ENCODE measurements at regions not wholly inside any gene's neighbourhood (a gene's known extent, or its start where the extent isn't known, plus 50 kb on each side); places are given as distances from the start of the nearest gene placed in this dataset.

DNA sequence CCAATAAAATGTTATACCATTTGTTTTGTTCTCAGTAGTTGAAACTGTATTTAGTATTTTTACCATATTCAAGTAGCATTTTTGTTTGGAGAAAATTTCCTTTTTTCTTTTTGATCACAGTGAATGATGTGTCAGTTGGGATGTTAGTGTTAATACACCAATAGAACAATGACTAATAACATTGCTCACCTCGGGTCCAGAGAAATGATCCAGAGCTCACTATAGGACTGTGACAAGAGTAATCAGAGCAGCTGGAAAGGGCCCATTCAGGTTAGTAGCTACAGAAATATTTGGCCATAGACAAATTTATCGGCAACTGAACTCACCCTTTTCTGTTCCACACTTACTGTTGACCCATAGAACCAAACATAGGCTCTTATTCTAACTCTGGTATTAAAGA is 989.2 kb downstream of the TLE4 start:
- TF ChIP-seq, protein P1, sequence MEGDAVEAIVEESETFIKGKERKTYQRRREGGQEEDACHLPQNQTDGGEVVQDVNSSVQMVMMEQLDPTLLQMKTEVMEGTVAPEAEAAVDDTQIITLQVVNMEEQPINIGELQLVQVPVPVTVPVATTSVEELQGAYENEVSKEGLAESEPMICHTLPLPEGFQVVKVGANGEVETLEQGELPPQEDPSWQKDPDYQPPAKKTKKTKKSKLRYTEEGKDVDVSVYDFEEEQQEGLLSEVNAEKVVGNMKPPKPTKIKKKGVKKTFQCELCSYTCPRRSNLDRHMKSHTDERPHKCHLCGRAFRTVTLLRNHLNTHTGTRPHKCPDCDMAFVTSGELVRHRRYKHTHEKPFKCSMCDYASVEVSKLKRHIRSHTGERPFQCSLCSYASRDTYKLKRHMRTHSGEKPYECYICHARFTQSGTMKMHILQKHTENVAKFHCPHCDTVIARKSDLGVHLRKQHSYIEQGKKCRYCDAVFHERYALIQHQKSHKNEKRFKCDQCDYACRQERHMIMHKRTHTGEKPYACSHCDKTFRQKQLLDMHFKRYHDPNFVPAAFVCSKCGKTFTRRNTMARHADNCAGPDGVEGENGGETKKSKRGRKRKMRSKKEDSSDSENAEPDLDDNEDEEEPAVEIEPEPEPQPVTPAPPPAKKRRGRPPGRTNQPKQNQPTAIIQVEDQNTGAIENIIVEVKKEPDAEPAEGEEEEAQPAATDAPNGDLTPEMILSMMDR (IDR thresholded peaks at IDR 0.05; ENCODE audit: low read depth, low read length): no peak
- TF ChIP-seq POLR2A (IDR thresholded peaks at IDR 0.05; ENCODE audit: extremely low read depth, insufficient read length): no peak
- TF ChIP-seq, protein P2, sequence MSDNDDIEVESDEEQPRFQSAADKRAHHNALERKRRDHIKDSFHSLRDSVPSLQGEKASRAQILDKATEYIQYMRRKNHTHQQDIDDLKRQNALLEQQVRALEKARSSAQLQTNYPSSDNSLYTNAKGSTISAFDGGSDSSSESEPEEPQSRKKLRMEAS (IDR thresholded peaks at IDR 0.05; ENCODE audit: low read depth, low read length): no peak
